T1000 (cell line): ENCODE measurements at regions not wholly inside any gene's neighbourhood (a gene's known extent, or its start where the extent isn't known, plus 50 kb on each side); places are given as distances from the start of the nearest gene placed in this dataset.
"Not testable (repeated sequence)": the region's sequence is repeated elsewhere in the genome, so short reads cannot be mapped to it uniquely, and the experiment has no call there.

Experiments used
- DNase-seq: peaks from one replicate; lab custom pipeline; 2025; ENCODE audit warnings: mixed read lengths; lab: John Stamatoyannopoulos, UW

GRCh38 chr10:36053271-36053670 lies 411.2 kb upstream of the FZD8 start:
- no peak for DNase-seq

GRCh38 chr10:36051500-36051991 lies 409.4 kb upstream of the FZD8 start:
- no peak for DNase-seq

- no peak for DNase-seq
Measured at GRCh38 chr10:36050763-36051499, 408.8 kb upstream of the FZD8 start.

- DNase-seq: no peak
Measured at GRCh38 chr10:36048780-36049179, 406.7 kb upstream of the FZD8 start.

GRCh38 chr10:36048236-36048635 lies 406.1 kb upstream of the FZD8 start:
- DNase-seq: no peak

- DNase-seq: no peak
Measured at GRCh38 chr10:36042135-36042534, 400.0 kb upstream of the FZD8 start.

GRCh38 chr10:36038316-36038955 lies 396.3 kb upstream of the FZD8 start:
- no peak for DNase-seq

- no peak for DNase-seq
Measured at GRCh38 chr10:36036137-36036536, 394.0 kb upstream of the FZD8 start.

GRCh38 chr10:36033808-36034207 lies 391.7 kb upstream of the FZD8 start:
- DNase-seq: no peak

- DNase-seq: no peak
Measured at GRCh38 chr10:36030516-36030915, 388.4 kb upstream of the FZD8 start.

- no peak for DNase-seq
Measured at GRCh38 chr10:36026656-36027390, 384.7 kb upstream of the FZD8 start.

GRCh38 chr10:36026081-36026480 lies 384.0 kb upstream of the FZD8 start:
- DNase-seq: no peak

- peak; percentile 58 for DNase-seq
Measured at GRCh38 chr10:36023939-36024338, 381.8 kb upstream of the FZD8 start.

GRCh38 chr10:36021096-36021495 lies 379.0 kb upstream of the FZD8 start:
- DNase-seq: no peak

- DNase-seq: no peak
Measured at GRCh38 chr10:36019749-36020148, 377.7 kb upstream of the FZD8 start.

- DNase-seq: no peak
Measured at GRCh38 chr10:36018996-36019395, 376.9 kb upstream of the FZD8 start.

- DNase-seq: no peak
Measured at GRCh38 chr10:36017137-36017536, 375.0 kb upstream of the FZD8 start.

- DNase-seq: no peak
Measured at GRCh38 chr10:36007369-36007768, 365.3 kb upstream of the FZD8 start.

- DNase-seq: no peak
Measured at GRCh38 chr10:36003688-36004087, 361.6 kb upstream of the FZD8 start.

GRCh38 chr10:36003031-36003600 lies 361.0 kb upstream of the FZD8 start:
- no peak for DNase-seq

- DNase-seq: no peak
Measured at GRCh38 chr10:36002445-36002844, 360.3 kb upstream of the FZD8 start.

GRCh38 chr10:36000754-36001153 lies 358.7 kb upstream of the FZD8 start:
- DNase-seq: not testable (repeated sequence)

- no peak for DNase-seq
Measured at GRCh38 chr10:35998026-35998425, 355.9 kb upstream of the FZD8 start.
